Stimulated activated CD4-positive, alpha-beta T cell treated with anti-CD3 and anti-CD28 coated beads, Interleukin-1b, Interleukin-23, amount 100 ng/mL, for 4 hours (primary cell): ENCODE measurements at regions not wholly inside any gene's neighbourhood (a gene's known extent, or its start where the extent isn't known, plus 50 kb on each side); places are given as distances from the start of the nearest gene placed in this dataset.

ENCODE experiments used
- DNase-seq, 2 donors: peaks; one replicate each; pipeline ENCODE4 v3.0.0-alpha.2; 2020; ENCODE audit warnings: low read depth in 2 of 2

- no peak for DNase-seq
Measured at GRCh38 chr1:239819756-239820250, 271.9 kb upstream of the FMN2 start.

- DNase-seq, result no peak
Measured at GRCh38 chr1:239823852-239824251, 267.8 kb upstream of the FMN2 start.

DNA sequence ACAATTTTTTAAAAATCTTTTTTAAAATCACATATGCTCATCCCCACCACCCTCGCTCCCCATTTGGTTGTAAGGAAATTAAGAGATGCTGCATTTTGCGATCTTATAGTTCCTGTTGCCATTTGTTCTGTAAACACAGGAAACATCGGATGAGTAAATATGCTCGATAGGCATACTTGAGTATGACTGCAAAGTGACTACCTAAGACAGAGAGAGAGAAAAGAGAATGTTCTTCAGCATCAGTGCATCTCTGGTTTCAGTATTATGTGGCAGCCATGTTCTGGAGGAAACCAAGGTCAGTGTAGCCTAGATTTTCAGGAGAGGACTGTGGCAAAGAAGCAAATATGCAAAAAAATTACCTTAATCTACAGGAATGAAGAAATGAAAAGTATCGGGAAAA is 265.5 kb upstream of the FMN2 start:
- DNase-seq, result no peak

DNA sequence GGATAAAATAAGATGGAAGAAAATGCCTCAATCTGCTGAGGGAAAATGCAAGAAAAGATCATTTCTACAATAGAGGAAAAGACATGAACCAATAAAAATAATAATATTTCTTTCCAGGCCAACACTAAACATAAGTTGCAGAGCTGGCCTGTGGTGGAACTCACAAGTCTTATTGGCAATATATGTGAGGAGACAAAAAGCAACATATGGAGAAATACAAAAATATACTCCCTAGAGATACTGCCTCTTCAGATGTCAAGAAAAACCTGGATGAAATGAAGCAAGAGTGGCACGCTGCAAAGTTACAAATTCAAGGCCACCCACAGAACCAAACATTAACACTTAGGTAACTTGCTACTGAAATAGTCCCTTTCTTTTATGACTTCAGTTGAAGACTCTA is 264.9 kb upstream of the FMN2 start:
- no peak for DNase-seq

DNA sequence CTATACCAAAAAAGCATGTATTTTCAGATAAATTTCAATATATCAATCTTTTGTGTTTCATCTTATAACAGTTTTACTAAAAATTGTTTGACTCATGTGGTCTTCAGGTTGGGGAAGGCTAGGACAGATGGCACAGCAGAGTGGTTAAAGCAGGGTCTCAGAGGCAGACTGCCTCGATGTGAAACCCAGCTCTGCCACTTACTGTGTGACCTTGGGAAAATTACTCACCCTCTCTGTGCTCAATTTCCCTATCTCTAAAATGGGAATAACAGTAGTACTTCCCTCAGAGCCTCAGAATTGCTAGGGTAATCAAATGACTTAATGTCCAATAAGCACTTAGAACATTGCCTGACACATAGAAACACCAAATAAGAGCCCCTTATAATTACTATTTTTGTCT is 262.1 kb upstream of the FMN2 start:
- DNase-seq, result no peak

- no peak for DNase-seq
Measured at GRCh38 chr1:239831577-239832355, 259.9 kb upstream of the FMN2 start.

GRCh38 chr1:239833723-239834122 is 258.0 kb upstream of the FMN2 start:
- no peak for DNase-seq

DNA sequence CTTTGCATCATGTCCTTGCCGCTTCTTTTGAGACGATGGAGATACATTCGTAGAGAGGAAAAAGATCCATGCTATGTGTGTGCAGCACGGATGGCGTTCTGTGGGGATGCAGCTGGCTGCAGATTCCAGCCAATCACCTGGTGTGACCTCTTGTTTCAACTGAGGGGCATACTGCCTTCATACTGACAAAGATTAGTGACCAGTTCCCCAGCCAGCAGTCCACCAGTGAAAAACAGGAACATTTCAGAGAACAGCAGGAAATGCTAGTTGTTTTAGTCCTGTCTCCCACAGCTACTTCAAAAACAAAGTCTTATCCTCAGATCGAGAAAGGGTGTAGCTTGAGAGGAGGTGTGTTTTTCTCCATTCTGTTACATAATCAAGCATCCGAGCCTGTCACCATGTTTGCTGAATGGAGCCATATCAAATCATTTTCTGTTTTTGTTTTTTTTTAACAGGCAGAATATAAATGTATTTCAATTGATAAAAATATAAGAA is 255.7 kb upstream of the FMN2 start:
- no peak for DNase-seq

DNA sequence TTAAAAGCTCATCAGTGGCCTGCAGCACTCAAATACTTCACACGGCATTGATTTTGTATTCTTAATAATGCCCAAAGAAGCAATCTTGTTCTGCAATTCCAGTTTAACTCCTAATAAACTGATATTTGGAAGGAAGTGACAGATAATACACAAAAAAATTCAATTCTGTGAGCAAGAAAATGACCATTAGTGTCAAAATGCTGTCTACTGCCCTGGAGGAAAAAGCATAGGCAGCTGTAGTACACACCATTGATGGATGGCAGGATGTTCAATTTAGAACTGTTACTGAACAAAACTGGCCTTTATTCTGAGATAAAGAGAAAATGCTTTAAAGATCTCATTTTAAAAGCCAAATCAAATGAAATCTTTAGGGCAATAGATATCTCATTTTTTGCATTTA is 251.3 kb upstream of the FMN2 start:
- DNase-seq, result no peak

GRCh38 chr1:239840790-239841189 is 250.9 kb upstream of the FMN2 start:
- DNase-seq, result no peak

- no peak for DNase-seq
Measured at GRCh38 chr1:239841631-239842030, 250.1 kb upstream of the FMN2 start.

DNA sequence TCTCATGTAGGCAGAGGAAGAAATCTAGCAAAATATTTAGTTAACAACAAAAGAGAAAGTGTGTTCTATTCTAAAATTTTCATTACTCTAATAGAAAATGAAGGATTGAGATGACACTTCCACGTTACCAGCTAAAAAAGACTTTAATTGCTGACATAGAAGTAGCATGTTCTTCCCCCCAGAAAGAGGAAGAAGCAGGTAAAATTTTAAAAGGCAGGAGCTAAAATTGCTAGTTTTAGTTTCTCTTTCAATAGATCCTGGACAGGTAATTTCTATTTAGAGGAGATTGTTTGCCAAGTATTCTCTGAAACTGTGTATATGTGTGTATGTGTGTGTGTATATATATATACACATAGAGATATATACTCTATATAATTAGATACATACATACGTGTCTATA is 248.1 kb upstream of the FMN2 start:
- DNase-seq, result no peak

DNA sequence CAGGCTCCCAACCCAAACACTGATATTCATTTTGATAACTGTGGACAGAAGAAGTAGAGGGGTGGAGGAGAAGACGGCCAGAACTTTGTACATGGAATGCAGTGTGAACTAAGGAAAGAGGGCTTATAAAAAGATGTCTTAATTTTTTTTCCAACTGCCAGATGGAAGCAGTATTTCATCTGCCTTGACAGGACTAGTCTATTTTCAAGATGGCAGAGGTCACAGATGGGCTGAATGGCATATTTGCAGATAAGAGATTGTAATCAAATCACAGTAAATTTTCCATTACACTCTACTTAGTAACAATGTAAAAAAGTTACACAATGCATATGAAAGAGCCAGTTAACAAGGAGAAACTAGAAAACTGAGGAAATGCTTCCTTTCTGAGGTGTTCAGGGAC is 246.8 kb upstream of the FMN2 start:
- no peak for DNase-seq

GRCh38 chr1:239854922-239855321 is 236.8 kb upstream of the FMN2 start:
- no peak for DNase-seq

DNA sequence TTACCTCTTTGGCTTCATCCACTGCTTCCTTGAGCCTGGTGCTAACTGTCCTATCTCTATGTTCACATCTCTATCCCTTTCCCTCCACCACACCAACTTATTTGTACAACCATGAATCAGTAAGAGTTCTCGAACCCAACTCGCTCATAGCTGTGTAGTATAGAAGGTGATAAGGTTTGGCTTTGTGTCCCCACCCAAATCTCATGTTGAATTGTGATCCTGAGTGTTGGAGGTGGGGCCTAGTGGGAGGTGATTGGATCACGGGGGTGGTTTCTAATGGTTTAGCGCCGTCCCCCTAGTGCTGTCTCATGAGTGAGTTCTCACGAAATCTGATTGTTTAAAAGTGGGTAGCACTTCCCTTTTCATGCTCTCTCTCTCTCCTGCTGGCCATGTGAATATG is 235.6 kb upstream of the FMN2 start:
- DNase-seq, result no peak

DNA sequence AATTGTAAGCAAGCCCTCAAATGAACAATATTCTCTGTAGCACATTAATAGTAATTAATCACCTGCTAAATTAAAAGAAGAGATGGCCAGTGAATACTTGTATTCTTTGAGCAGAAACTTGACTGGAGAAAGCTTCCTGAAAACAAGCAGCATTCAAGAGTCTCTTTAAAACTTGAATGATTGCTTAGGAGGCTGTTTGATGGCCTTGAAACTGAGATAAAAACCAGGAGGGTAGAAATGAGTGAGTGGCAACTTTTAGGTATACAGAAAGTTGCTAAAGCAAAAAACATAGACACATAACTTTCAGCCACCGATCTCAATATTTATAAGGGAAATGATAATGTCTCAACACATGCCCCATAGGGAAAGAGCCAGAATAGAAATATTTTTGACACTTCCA is 234.8 kb upstream of the FMN2 start:
- DNase-seq, result no peak

GRCh38 chr1:239858057-239858456 is 233.6 kb upstream of the FMN2 start:
- DNase-seq, result no peak

DNA sequence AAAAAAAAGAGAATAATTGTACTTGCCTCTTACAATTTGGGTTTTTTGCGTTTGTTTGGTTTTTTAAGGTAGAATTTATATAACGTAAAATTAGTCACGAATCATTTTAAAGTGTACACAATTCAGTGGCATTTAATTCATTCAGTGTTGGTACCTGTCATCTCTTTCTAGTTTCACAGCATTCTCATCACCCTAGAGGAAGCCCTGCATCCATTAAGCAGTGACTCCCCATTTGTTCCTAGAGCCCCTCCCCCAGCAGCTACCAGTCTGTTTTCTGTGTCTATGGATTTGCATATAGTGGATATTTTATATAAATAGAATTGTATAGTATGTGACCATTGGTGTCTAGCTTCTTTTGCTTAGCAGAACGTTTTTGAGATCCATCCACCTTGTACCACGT is 233.2 kb upstream of the FMN2 start:
- no peak for DNase-seq

DNA sequence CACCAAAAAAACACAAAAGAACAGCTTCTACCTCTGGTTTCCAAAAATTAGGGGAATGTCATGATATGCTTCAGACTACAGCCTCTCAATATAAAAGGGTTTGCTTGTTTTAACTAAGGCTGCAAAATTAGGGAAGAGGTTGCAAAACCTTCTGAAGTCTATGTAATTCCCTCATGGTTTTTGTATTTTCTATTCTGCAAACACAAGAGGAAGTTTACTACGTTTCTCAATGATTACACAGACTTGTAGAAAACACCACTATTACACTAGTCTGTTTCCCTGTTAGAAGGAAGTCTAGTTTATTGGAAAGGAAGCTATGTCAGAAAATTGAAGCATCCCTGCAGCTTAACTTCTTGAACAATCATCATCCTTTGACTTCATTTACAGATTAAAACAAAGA is 229.7 kb upstream of the FMN2 start:
- DNase-seq, result no peak

GRCh38 chr1:239868058-239868832 is 223.4 kb upstream of the FMN2 start:
- no peak for DNase-seq

GRCh38 chr1:239870194-239870593 is 221.5 kb upstream of the FMN2 start:
- DNase-seq, result no peak

DNA sequence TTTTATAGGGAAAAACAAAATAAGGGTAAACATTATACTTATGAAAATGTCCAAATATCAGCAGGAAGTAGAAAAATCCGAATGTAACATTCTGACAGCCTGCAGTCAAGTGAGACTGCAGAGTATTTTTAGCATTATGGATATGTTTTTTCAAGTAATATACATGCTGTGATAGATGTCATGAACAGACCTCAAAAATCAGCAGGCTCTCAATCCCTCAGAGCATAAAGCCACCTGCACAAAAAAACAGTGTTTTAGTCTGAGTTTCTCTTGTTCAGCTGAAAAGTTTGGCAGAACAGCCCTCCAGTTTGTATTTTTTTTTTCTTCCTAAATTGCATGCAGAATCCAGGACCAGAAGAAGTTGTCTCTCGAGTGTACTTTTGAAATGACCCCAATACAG is 219.1 kb upstream of the FMN2 start:
- DNase-seq, result no peak

GRCh38 chr1:239874831-239875230 is 216.9 kb upstream of the FMN2 start:
- DNase-seq, result no peak
